ENCODE measurements at regions not wholly inside any gene's neighbourhood (a gene's known extent, or its start where the extent isn't known, plus 50 kb on each side); places are given as distances from the start of the nearest gene placed in this dataset.

- Histone ChIP-seq H3K27ac (ENCODE audit: extremely low read depth, low read depth, low read length) (no peak overlapping the region), H3K9me3 (replicated peaks; ENCODE audit: control insufficient read depth, insufficient read depth, low read depth, low read length) (no peaks in the 10 kb centered on the region), H3K4me3 (no peak overlapping the region), H3K79me2 (ENCODE audit: control insufficient read depth, insufficient read depth, low read length) (no peaks in the 10 kb centered on the region), H3K9ac (ENCODE audit: insufficient read depth in 1 of 2, low read depth in 2 of 2, low read length in 2 of 2) (no peak overlapping the region), H3K4me1 (replicated peaks in 1 of 2; ENCODE audit: control insufficient read depth in 2 of 2, insufficient read depth in 2 of 2, low read length in 2 of 2) (no peaks in the 10 kb centered on the region), H3K4me2 (ENCODE audit: insufficient read depth, low read length) (no peak overlapping the region), H3K9me1 (ENCODE audit: control insufficient read depth, insufficient read depth, low read length) (peaks cover 2% of the 10 kb centered on the region), H4K20me1 (replicated peaks; ENCODE audit: control insufficient read depth, insufficient read depth, low read length) (no peaks in the 10 kb centered on the region), H3K36me3 (ENCODE audit: control insufficient read depth, insufficient read depth, low read length) (no peaks in the 10 kb centered on the region), H3K27me3 (ENCODE audit: control insufficient read depth in 2 of 2, insufficient read depth in 2 of 2, low read length in 2 of 2) (peaks cover 0 to 5% of the 10 kb centered on the region in 2 experiments; a peak in 1 of 5 replicates), H2AFZ (ENCODE audit: low read depth, low read length) (no peak overlapping the region)
- DNase-seq (ENCODE audit: extremely low read depth in 1 of 4, low spot score in 3 of 4) (no peak), FAIRE-seq (no peak), ATAC-seq (no peak)
- intact Hi-C loops (cut with micrococcal nuclease): no loop called here
- ChIA-PET CTCF (ENCODE audit: low intra/inter-chr PET ratio) (no interaction called here), POLR2A (interaction anchor here (1.4 kb wide), 1 partner anchor 8 kb away, joined by 3 read pairs; no protein-coding TSS in a partner anchor)
- WGBS (ENCODE audit: insufficient coverage, low coverage, missing lambda C conversion rate): 0% methylated on average over 2 of the region's 2 CpGs
- TF ChIP-seq HDAC3 (IDR thresholded peaks at IDR 0.05; ENCODE audit: borderline replicate concordance, partially characterized antibody) (no peak), HDAC1 (IDR thresholded peaks at IDR 0.05) (no peak), ZNF589 (CRISPR knock-in tag; IDR thresholded peaks at IDR 0.05; ENCODE audit: low read depth) (no peak), ZNF609 (CRISPR knock-in tag; IDR thresholded peaks at IDR 0.05; ENCODE audit: borderline replicate concordance) (no peak), SFPQ (IDR thresholded peaks at IDR 0.05; ENCODE audit: low read depth, low read length) (no peak), TAF7 (tag; IDR thresholded peaks at IDR 0.05) (no peak), ZBTB9 (CRISPR knock-in tag; IDR thresholded peaks at IDR 0.05) (no peak), NCOR1 (IDR thresholded peaks at IDR 0.05) (no peak), TSHZ1 (CRISPR knock-in tag; IDR thresholded peaks at IDR 0.05) (no peak), STAG1 (CRISPR knock-in tag; IDR thresholded peaks at IDR 0.05; ENCODE audit: borderline replicate concordance) (no peak)
- in situ Hi-C loops (cut with MboI): no loop called here
- no TSS peak for BruUV-seq (replicated peaks)
Measured at GRCh38 chr11:119957951-119958350, 180.0 kb downstream of the TRIM29 start.

All from K562 (cell line).